ENCODE measurements at regions not wholly inside any gene's neighbourhood (a gene's known extent, or its start where the extent isn't known, plus 50 kb on each side); places are given as distances from the start of the nearest gene placed in this dataset.
A peak's percentile ranks its signal among the peaks of the same experiment; 100 is the strongest.

GRCh38 chr3:106942051-106942450 is 435.2 kb upstream of the CCDC54 start:
- H3K36me3 ChIP-seq (ENCODE audit: insufficient read depth, low read length), result no peaks in the 10 kb centered on the region
- H3K4me1 ChIP-seq (ENCODE audit: insufficient read depth, low read length, poor library complexity, severe bottlenecking), result peaks cover 41% of the 10 kb centered on the region
- H3K9me2 ChIP-seq (replicated peaks; ENCODE audit: low read depth, low read length), result no peaks in the 10 kb centered on the region
- TF ChIP-seq, protein P1, sequence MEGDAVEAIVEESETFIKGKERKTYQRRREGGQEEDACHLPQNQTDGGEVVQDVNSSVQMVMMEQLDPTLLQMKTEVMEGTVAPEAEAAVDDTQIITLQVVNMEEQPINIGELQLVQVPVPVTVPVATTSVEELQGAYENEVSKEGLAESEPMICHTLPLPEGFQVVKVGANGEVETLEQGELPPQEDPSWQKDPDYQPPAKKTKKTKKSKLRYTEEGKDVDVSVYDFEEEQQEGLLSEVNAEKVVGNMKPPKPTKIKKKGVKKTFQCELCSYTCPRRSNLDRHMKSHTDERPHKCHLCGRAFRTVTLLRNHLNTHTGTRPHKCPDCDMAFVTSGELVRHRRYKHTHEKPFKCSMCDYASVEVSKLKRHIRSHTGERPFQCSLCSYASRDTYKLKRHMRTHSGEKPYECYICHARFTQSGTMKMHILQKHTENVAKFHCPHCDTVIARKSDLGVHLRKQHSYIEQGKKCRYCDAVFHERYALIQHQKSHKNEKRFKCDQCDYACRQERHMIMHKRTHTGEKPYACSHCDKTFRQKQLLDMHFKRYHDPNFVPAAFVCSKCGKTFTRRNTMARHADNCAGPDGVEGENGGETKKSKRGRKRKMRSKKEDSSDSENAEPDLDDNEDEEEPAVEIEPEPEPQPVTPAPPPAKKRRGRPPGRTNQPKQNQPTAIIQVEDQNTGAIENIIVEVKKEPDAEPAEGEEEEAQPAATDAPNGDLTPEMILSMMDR (conservative IDR thresholded peaks at IDR 0.05; ENCODE audit: low read length), result no peak
- no peak for TF ChIP-seq EZH2phosphoT487 (IDR thresholded peaks at IDR 0.05; ENCODE audit: borderline replicate concordance)
- no peaks in the 10 kb centered on the region for H3K9me3 ChIP-seq (ENCODE audit: insufficient read depth, low read depth, low read length)
- no peak overlapping the region for H2AFZ ChIP-seq (ENCODE audit: low read length)
- no peak overlapping the region for H3K9ac ChIP-seq (ENCODE audit: low read depth, low read length, poor library complexity, severe bottlenecking)
- no peaks in the 10 kb centered on the region for H3F3A ChIP-seq (ENCODE audit: low read depth)
- no peaks in the 10 kb centered on the region for H3K27me3 ChIP-seq (ENCODE audit: insufficient read depth, low read length, poor library complexity, severe bottlenecking)
- H4K20me1 ChIP-seq (ENCODE audit: insufficient read depth, low read length, poor library complexity, severe bottlenecking), result no peaks in the 10 kb centered on the region
- no peaks in the 10 kb centered on the region for H3K79me2 ChIP-seq (ENCODE audit: insufficient read depth, low read length)
- H3K4me3 ChIP-seq (ENCODE audit: low read length, poor library complexity, severe bottlenecking), result no peak overlapping the region
- H3K4me2 ChIP-seq (ENCODE audit: low read depth, low read length, poor library complexity, severe bottlenecking), result no peak overlapping the region

- Histone ChIP-seq H3F3A (ENCODE audit: low read depth) (no peaks in the 10 kb centered on the region), H3K4me1 (ENCODE audit: insufficient read depth, low read length, poor library complexity, severe bottlenecking) (peaks cover 32% of the 10 kb centered on the region), H3K36me3 (ENCODE audit: insufficient read depth, low read length) (no peaks in the 10 kb centered on the region), H4K20me1 (ENCODE audit: insufficient read depth, low read length, poor library complexity, severe bottlenecking) (no peaks in the 10 kb centered on the region), H3K27me3 (ENCODE audit: insufficient read depth, low read length, poor library complexity, severe bottlenecking) (no peaks in the 10 kb centered on the region), H3K9ac (ENCODE audit: low read depth, low read length, poor library complexity, severe bottlenecking) (no peak overlapping the region), H3K9me3 (ENCODE audit: insufficient read depth, low read depth, low read length) (no peaks in the 10 kb centered on the region), H3K4me2 (ENCODE audit: low read depth, low read length, poor library complexity, severe bottlenecking) (peak overlapping the region; percentile 1), H3K9me2 (replicated peaks; ENCODE audit: low read depth, low read length) (no peaks in the 10 kb centered on the region), H3K4me3 (ENCODE audit: low read length, poor library complexity, severe bottlenecking) (no peak overlapping the region), H3K79me2 (ENCODE audit: insufficient read depth, low read length) (no peaks in the 10 kb centered on the region), H2AFZ (ENCODE audit: low read length) (no peak overlapping the region)
- TF ChIP-seq EZH2phosphoT487 (IDR thresholded peaks at IDR 0.05; ENCODE audit: borderline replicate concordance), result no peak
- TF ChIP-seq, protein P1 (conservative IDR thresholded peaks at IDR 0.05; ENCODE audit: low read length), result no peak
Observed at GRCh38 chr3:106943071-106943470, 434.2 kb upstream of the CCDC54 start.

DNA sequence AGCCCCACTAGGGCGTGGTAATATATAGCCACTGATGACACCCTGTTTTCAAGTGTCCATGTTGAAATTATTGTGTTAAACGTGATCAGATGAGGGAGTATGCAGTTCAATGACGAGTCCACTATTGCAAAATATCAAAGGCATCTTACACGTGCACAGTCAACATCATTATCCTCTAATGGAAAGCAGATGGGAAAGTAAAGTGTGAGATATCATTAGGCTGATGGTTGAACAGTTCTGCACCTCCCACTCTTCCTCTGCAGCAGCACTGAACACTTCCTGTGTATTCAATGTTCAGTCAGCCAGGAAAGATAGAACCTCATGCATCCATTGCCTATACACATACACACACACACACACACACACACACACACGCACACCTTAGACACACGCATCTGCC is 431.8 kb upstream of the CCDC54 start:
- no peaks in the 10 kb centered on the region for H3F3A ChIP-seq (ENCODE audit: low read depth)
- H3K4me1 ChIP-seq (ENCODE audit: insufficient read depth, low read length, poor library complexity, severe bottlenecking), result peaks cover 32% of the 10 kb centered on the region
- H2AFZ ChIP-seq (ENCODE audit: low read length), result peak overlapping the region; percentile 79
- no peak overlapping the region for H3K4me3 ChIP-seq (ENCODE audit: low read length, poor library complexity, severe bottlenecking)
- H3K9ac ChIP-seq (ENCODE audit: low read depth, low read length, poor library complexity, severe bottlenecking), result peak overlapping the region; percentile 43
- no peaks in the 10 kb centered on the region for H3K9me2 ChIP-seq (replicated peaks; ENCODE audit: low read depth, low read length)
- peaks cover 3% of the 10 kb centered on the region; the same call in 1 of the 2 replicates for H3K9me3 ChIP-seq (ENCODE audit: insufficient read depth, low read depth, low read length)
- H3K79me2 ChIP-seq (ENCODE audit: insufficient read depth, low read length), result no peaks in the 10 kb centered on the region
- no peaks in the 10 kb centered on the region for H3K36me3 ChIP-seq (ENCODE audit: insufficient read depth, low read length)
- peak overlapping the region; percentile 49 for H3K4me2 ChIP-seq (ENCODE audit: low read depth, low read length, poor library complexity, severe bottlenecking)
- no peaks in the 10 kb centered on the region for H4K20me1 ChIP-seq (ENCODE audit: insufficient read depth, low read length, poor library complexity, severe bottlenecking)
- TF ChIP-seq, protein P1 (conservative IDR thresholded peaks at IDR 0.05; ENCODE audit: low read length), result no peak
- TF ChIP-seq EZH2phosphoT487 (IDR thresholded peaks at IDR 0.05; ENCODE audit: borderline replicate concordance), result no peak
- H3K27me3 ChIP-seq (ENCODE audit: insufficient read depth, low read length, poor library complexity, severe bottlenecking), result no peaks in the 10 kb centered on the region
